ENCODE measurements at regions not wholly inside any gene's neighbourhood (a gene's known extent, or its start where the extent isn't known, plus 50 kb on each side); places are given as distances from the start of the nearest gene placed in this dataset.
A peak's percentile ranks its signal among the peaks of the same experiment; 100 is the strongest.

GRCh38 chr10:131559450-131559911 is 248.0 kb upstream of the TCERG1L start:
- H3K4me3 ChIP-seq: no peak overlapping the region
- H3K9me3 ChIP-seq: no peaks in the 10 kb centered on the region
- DNase-seq (ENCODE audit: low read depth in 1 of 2, low spot score in 1 of 2): no peak
- CTCF ChIA-PET: no interaction called here
- no peak overlapping the region for H3K4me2 ChIP-seq
- H3K4me1 ChIP-seq: no peaks in the 10 kb centered on the region
- FAIRE-seq: no peak
- no peak overlapping the region for H3K27ac ChIP-seq
- POLR2A ChIA-PET: no interaction called here
- TF ChIP-seq KDM1A (IDR thresholded peaks at IDR 0.05; ENCODE audit: low read depth) (no peak), SREBF2 (IDR thresholded peaks at IDR 0.05) (no peak), TFCP2L1 (CRISPR knock-in tag; IDR thresholded peaks at IDR 0.05) (no peak), GATA3 (IDR thresholded peaks at IDR 0.05; ENCODE audit: borderline replicate concordance) (no peak), CHD4 (IDR thresholded peaks at IDR 0.05; ENCODE audit: borderline replicate concordance) (no peak), BCL3 (IDR thresholded peaks at IDR 0.05) (no peak), BHLHE40 (IDR thresholded peaks at IDR 0.05; ENCODE audit: low read depth, low read length) (no peak), NFE2L2 (conservative IDR thresholded peaks at IDR 0.05; ENCODE audit: low read length) (no peak), REST (IDR thresholded peaks at IDR 0.05) (no peak)
- TF ChIP-seq, protein P1, sequence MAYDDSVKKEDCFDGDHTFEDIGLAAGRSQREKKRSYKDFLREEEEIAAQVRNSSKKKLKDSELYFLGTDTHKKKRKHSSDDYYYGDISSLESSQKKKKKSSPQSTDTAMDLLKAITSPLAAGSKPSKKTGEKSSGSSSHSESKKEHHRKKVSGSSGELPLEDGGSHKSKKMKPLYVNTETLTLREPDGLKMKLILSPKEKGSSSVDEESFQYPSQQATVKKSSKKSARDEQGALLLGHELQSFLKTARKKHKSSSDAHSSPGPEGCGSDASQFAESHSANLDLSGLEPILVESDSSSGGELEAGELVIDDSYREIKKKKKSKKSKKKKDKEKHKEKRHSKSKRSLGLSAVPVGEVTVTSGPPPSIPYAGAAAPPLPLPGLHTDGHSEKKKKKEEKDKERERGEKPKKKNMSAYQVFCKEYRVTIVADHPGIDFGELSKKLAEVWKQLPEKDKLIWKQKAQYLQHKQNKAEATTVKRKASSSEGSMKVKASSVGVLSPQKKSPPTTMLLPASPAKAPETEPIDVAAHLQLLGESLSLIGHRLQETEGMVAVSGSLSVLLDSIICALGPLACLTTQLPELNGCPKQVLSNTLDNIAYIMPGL (CRISPR knock-in tag; IDR thresholded peaks at IDR 0.05; ENCODE audit: borderline replicate concordance): no peak
- peak in 1 of 2 experiments; percentile 31; a peak in 3 of 6 replicates for ATAC-seq
- 25% methylated on average over 8 of the region's 15 CpGs for WGBS (ENCODE audit: missing lambda C conversion rate)

- TF ChIP-seq MAZ (IDR thresholded peaks at IDR 0.05; ENCODE audit: borderline replicate concordance, low read depth, low read length): no peak
- no peak for TF ChIP-seq HEYL (CRISPR knock-in tag; IDR thresholded peaks at IDR 0.05)
- no peak for TF ChIP-seq NPAS2 (CRISPR knock-in tag; IDR thresholded peaks at IDR 0.05; ENCODE audit: borderline replicate concordance)
- TF ChIP-seq, protein P2, sequence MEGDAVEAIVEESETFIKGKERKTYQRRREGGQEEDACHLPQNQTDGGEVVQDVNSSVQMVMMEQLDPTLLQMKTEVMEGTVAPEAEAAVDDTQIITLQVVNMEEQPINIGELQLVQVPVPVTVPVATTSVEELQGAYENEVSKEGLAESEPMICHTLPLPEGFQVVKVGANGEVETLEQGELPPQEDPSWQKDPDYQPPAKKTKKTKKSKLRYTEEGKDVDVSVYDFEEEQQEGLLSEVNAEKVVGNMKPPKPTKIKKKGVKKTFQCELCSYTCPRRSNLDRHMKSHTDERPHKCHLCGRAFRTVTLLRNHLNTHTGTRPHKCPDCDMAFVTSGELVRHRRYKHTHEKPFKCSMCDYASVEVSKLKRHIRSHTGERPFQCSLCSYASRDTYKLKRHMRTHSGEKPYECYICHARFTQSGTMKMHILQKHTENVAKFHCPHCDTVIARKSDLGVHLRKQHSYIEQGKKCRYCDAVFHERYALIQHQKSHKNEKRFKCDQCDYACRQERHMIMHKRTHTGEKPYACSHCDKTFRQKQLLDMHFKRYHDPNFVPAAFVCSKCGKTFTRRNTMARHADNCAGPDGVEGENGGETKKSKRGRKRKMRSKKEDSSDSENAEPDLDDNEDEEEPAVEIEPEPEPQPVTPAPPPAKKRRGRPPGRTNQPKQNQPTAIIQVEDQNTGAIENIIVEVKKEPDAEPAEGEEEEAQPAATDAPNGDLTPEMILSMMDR (IDR thresholded peaks at IDR 0.05): no peak
- TF ChIP-seq CEBPB (IDR thresholded peaks at IDR 0.05): no peak
- no peak for TF ChIP-seq RCOR1 (IDR thresholded peaks at IDR 0.05; ENCODE audit: low read depth, low read length)
- no peak for TF ChIP-seq ZNF302 (CRISPR knock-in tag; IDR thresholded peaks at IDR 0.05)
- no peak for TF ChIP-seq CHD2 (IDR thresholded peaks at IDR 0.05; ENCODE audit: low read length, partially characterized antibody)
- no peak for TF ChIP-seq JUN (IDR thresholded peaks at IDR 0.05)
- no peak for TF ChIP-seq FOXS1 (CRISPR knock-in tag; IDR thresholded peaks at IDR 0.05)
- TF ChIP-seq NFE2L2 (conservative IDR thresholded peaks at IDR 0.05; ENCODE audit: low read length): no peak
- TF ChIP-seq ZFP36 (IDR thresholded peaks at IDR 0.05; ENCODE audit: borderline replicate concordance, partially characterized antibody): no peak
- Histone ChIP-seq H3K9me3 (peaks cover 3% of the 10 kb centered on the region; the same call in 1 of the 3 replicates), H3K4me3 (no peak overlapping the region), H3K4me2 (no peak overlapping the region), H3K27ac (no peak overlapping the region), H3K4me1 (no peaks in the 10 kb centered on the region)
- WGBS (ENCODE audit: missing lambda C conversion rate): 5% methylated on average over 8 of the region's 8 CpGs
- DNase-seq (ENCODE audit: low read depth in 1 of 2, low spot score in 1 of 2) (no peak), FAIRE-seq (no peak), ATAC-seq (no peak)
- ChIA-PET POLR2A (no interaction called here), CTCF (no interaction called here)
Measured at GRCh38 chr10:131560166-131560565, 248.6 kb upstream of the TCERG1L start.
